K562 (cell line): ENCODE measurements at regions not wholly inside any gene's neighbourhood (a gene's known extent, or its start where the extent isn't known, plus 50 kb on each side); places are given as distances from the start of the nearest gene placed in this dataset.

Experiments
- ATF6 ChIP-seq: sonication (generic); formaldehyde crosslinking; IDR thresholded peaks from 2 replicates; pipeline ENCODE4 v1.4.0; 2020; ENCODE audit warnings: mild to moderate bottlenecking, missing genetic modification reagents
- BRCA1 ChIP-seq, 2 experiments: fragments of 450-650 bp in 1 of 2; sonication (generic) in 1 of 2; formaldehyde crosslinking in 1 of 2; IDR thresholded peaks; 2 replicates each; pipeline versions ENCODE4 v1.5.0 to v1.6.1; 2017 to 2020; ENCODE audit warnings: mild to moderate bottlenecking in 1 of 2, missing genetic modification reagents in 1 of 2
- CEBPB ChIP-seq: fragments of 450-650 bp; IDR thresholded peaks from 2 replicates; pipeline ENCODE4 v1.6.1; 2016; ENCODE audit warnings: missing genetic modification characterization, missing compliant biosample characterization
- CHCHD3 ChIP-seq: fragments of 250-450 bp; sonication (Bioruptor Pico); IDR thresholded peaks from 2 replicates; pipeline ENCODE4 v2.1.2; 2022; ENCODE audit warnings: mild to moderate bottlenecking
- CREB3 ChIP-seq: fragments of 450-650 bp; conservative IDR thresholded peaks from 2 replicates; pipeline ENCODE4 v1.6.1; 2016; ENCODE audit warnings: missing genetic modification characterization, low read depth, mild to moderate bottlenecking, missing compliant biosample characterization, moderate library complexity
- CTCFL ChIP-seq: IDR thresholded peaks from 2 replicates; pipeline ENCODE4 v1.6.1; 2011; ENCODE audit warnings: borderline replicate concordance, low read depth, mild to moderate bottlenecking, moderate library complexity, low read length; ENCODE audit not compliant: insufficient read depth, poor library complexity, severe bottlenecking
- HDAC3 ChIP-seq: fragments of 450-650 bp; IDR thresholded peaks from 2 replicates; pipeline ENCODE4 v1.6.1; 2018; ENCODE audit warnings: borderline replicate concordance, mild to moderate bottlenecking, moderate library complexity; ENCODE audit not compliant: partially characterized antibody
- MTF1 ChIP-seq: fragments of 250-450 bp; sonication (Bioruptor Pico); IDR thresholded peaks from 2 replicates; pipeline ENCODE4 v1.9.0; 2021; ENCODE audit warnings: moderate library complexity, mild to moderate bottlenecking, inconsistent platforms, borderline replicate concordance
- NCOA2 ChIP-seq, 2 experiments: fragments of 450-650 bp; IDR thresholded peaks; 2 replicates each; pipeline ENCODE4 v1.6.1; 2018; ENCODE audit warnings: mild to moderate bottlenecking in 2 of 2, moderate library complexity in 1 of 2; ENCODE audit not compliant: partially characterized antibody in 2 of 2
- SETDB1 ChIP-seq: IDR thresholded peaks from one replicate; pipeline ENCODE4 v1.6.1; 2012; ENCODE audit warnings: low read length, control low read depth, inconsistent platforms
- SIN3B ChIP-seq: fragments of 450-650 bp; IDR thresholded peaks from 2 replicates; pipeline ENCODE4 v1.6.1; 2017; ENCODE audit warnings: low read depth, mild to moderate bottlenecking, moderate library complexity
- STAT6 ChIP-seq: sonication (generic); formaldehyde crosslinking; IDR thresholded peaks from 2 replicates; pipeline ENCODE4 v1.8.1; 2023; ENCODE audit warnings: mild to moderate bottlenecking, missing genetic modification reagents
- ZBTB11 ChIP-seq, 3 experiments: fragments of 200-800 bp in 1 of 3; fragments of 250-450 bp in 1 of 3; fragments of 450-650 bp in 1 of 3; sonication (Bioruptor Pico) in 1 of 3; sonication (Bioruptor generic) in 1 of 3; formaldehyde crosslinking in 1 of 3; IDR thresholded peaks; 2 replicates each; pipeline versions ENCODE4 v1.6.1 to v1.8.0; 2016 to 2022; ENCODE audit warnings: mild to moderate bottlenecking in 2 of 3, missing genetic modification characterization in 2 of 3, missing compliant biosample characterization in 1 of 3, moderate library complexity in 1 of 3
- ZNF232 ChIP-seq: sonication (generic); formaldehyde crosslinking; IDR thresholded peaks from 2 replicates; pipeline ENCODE4 v1.8.0; 2022; ENCODE audit warnings: mild to moderate bottlenecking, missing genetic modification reagents
- ZNF584 ChIP-seq: fragments of 200-800 bp; sonication (Bioruptor generic); IDR thresholded peaks from 2 replicates; pipeline ENCODE4 v1.6.1; 2016; ENCODE audit warnings: low read depth, mild to moderate bottlenecking, missing genetic modification characterization, missing compliant biosample characterization

GRCh38 chr2:17133052-17133671 is 385.1 kb downstream of the RAD51AP2 start (continued):
- TF ChIP-seq CTCFL (no peak), NCOA2 (IDR thresholded peaks at IDR 0.05; ENCODE audit: partially characterized antibody in 2 of 2) (no peak), SETDB1 (no peak), MTF1 (CRISPR knock-in tag) (no peak), ZBTB11 (CRISPR knock-in tag; IDR thresholded peaks at IDR 0.05) (no peak), BRCA1 (IDR thresholded peaks at IDR 0.05) (no peak), BRCA1 (CRISPR knock-in tag; IDR thresholded peaks at IDR 0.05) (no peak), CEBPB (tag) (no peak), ZNF232 (CRISPR knock-in tag) (no peak), HDAC3 (peak; percentile 64), STAT6 (CRISPR knock-in tag) (no peak), SIN3B (no peak), CREB3 (tag) (no peak), CHCHD3 (CRISPR knock-in tag) (no peak), ATF6 (no peak), ZNF584 (CRISPR knock-in tag) (no peak)
